GM12878 (cell line): ENCODE measurements at regions not wholly inside any gene's neighbourhood (a gene's known extent, or its start where the extent isn't known, plus 50 kb on each side); places are given as distances from the start of the nearest gene placed in this dataset.

ENCODE experiments used
- ATAC-seq: fragments of 200-7000 bp; cut with Tn5 transposase; 3 replicates; pipeline ENCODE4 v1.9.1; 2020; ENCODE audit warnings: mild to moderate bottlenecking, moderate library complexity
- BruUV-seq: library from RNA; stranded (reverse); fragments of 400-500 nt; replicated peaks from 2 replicates; lab custom pipeline; 2021; lab: Mats Ljungman, UMichigan
- CTCF ChIA-PET: fragments of 300-600 bp; sonication (Branson Sonifier 250); formaldehyde crosslinking; extraction: SDS; loops from one replicate; lab custom pipeline; 2021; ENCODE audit warnings: inconsistent platforms; lab: Yijun Ruan, JAX
- POLR2A ChIA-PET: fragments of 350-600 bp; formaldehyde crosslinking; extraction: SDS; loops from one replicate; lab custom pipeline; 2021; ENCODE audit warnings: inconsistent platforms; lab: Charles Lee
- RAD21 ChIA-PET: fragments of 300-600 bp; sonication (Branson Sonifier 250); formaldehyde crosslinking; loops from one replicate; lab custom pipeline; 2023; ENCODE audit warnings: antibody characterized with exemption; ENCODE audit not compliant: unreplicated experiment; lab: Charles Lee
- SMC1A ChIA-PET: fragments of 300-600 bp; sonication (Branson Sonifier 250); formaldehyde crosslinking; loops from one replicate; lab custom pipeline; 2023; ENCODE audit not compliant: unreplicated experiment, uncharacterized antibody; lab: Charles Lee
- DNase-seq: peaks from one replicate; pipeline ENCODE4 v3.0.0-alpha.2; 2011; ENCODE audit warnings: low read depth, low spot score
- FAIRE-seq: peaks from 3 replicates; lab custom pipeline; 2011; peaks lifted over from hg19 to GRCh38; lab: Jason Lieb, UNC
- H2AFZ ChIP-seq: 2 replicates; pipeline ENCODE4 v1.6.0; 2011; ENCODE audit warnings: low read depth, low read length, control low read depth; ENCODE audit not compliant: control insufficient read depth
- H3K27ac ChIP-seq: 2 replicates; pipeline ENCODE4 v1.5.1; 2011; ENCODE audit warnings: control low read depth; ENCODE audit not compliant: control insufficient read depth, insufficient read depth
- H3K27me3 ChIP-seq, 2 experiments: replicated peaks in 1 of 2; 2 replicates each; pipeline versions ENCODE4 v1.6.0 to v1.6.1; 2011; ENCODE audit warnings: low read length in 1 of 2; ENCODE audit not compliant: control insufficient read depth in 2 of 2, insufficient read depth in 2 of 2
- H3K36me3 ChIP-seq, 2 experiments: 2 replicates each; pipeline ENCODE4 v1.5.1; 2011; ENCODE audit warnings: low read length in 1 of 2; ENCODE audit not compliant: control insufficient read depth in 2 of 2, insufficient read depth in 2 of 2
- H3K4me1 ChIP-seq: 2 replicates; pipeline ENCODE4 v1.6.1; 2011; ENCODE audit warnings: mild to moderate bottlenecking, low read length, moderate library complexity, mixed read lengths; ENCODE audit not compliant: control insufficient read depth, insufficient read depth
- H3K4me2 ChIP-seq: 2 replicates; pipeline ENCODE4 v1.6.0; 2011; ENCODE audit warnings: control low read depth; ENCODE audit not compliant: control insufficient read depth, insufficient read depth
- H3K4me3 ChIP-seq: fragments of 200-600 bp; sonication (generic); 2 replicates; pipeline ENCODE4 v1.5.1; 2016
- H3K79me2 ChIP-seq: 2 replicates; pipeline ENCODE4 v1.6.0; 2011; ENCODE audit warnings: low read length; ENCODE audit not compliant: control insufficient read depth, insufficient read depth
- H3K9ac ChIP-seq: 2 replicates; pipeline ENCODE4 v1.8.0; 2011; ENCODE audit warnings: low read length, control low read depth, mixed read lengths; ENCODE audit not compliant: control insufficient read depth, insufficient read depth
- H3K9me3 ChIP-seq: replicated peaks from 3 replicates; pipeline ENCODE4 v1.5.1; 2011; ENCODE audit warnings: mild to moderate bottlenecking, low read length; ENCODE audit not compliant: control insufficient read depth, insufficient read depth
- H4K20me1 ChIP-seq: 2 replicates; pipeline ENCODE4 v1.6.0; 2011; ENCODE audit not compliant: control insufficient read depth, insufficient read depth
- ATF3 ChIP-seq: IDR thresholded peaks from 2 replicates; pipeline ENCODE4 v1.6.1; 2011; ENCODE audit warnings: low read depth, mild to moderate bottlenecking, low read length, moderate library complexity, borderline replicate concordance; ENCODE audit errors: extremely low read depth
- BMI1 ChIP-seq: fragments of 450-650 bp; IDR thresholded peaks from 2 replicates; pipeline ENCODE4 v1.6.1; 2016; ENCODE audit warnings: mild to moderate bottlenecking, moderate library complexity, borderline replicate concordance
- CHD2 ChIP-seq: IDR thresholded peaks from 2 replicates; pipeline ENCODE4 v1.6.1; 2011; ENCODE audit warnings: low read depth, low read length, improper control_type of control experiment, borderline replicate concordance
- E2F8 ChIP-seq: fragments of 450-650 bp; IDR thresholded peaks from 2 replicates; pipeline ENCODE4 v1.6.1; 2018; ENCODE audit warnings: mild to moderate bottlenecking, low read depth, moderate library complexity; ENCODE audit not compliant: partially characterized antibody
- FOS ChIP-seq: IDR thresholded peaks from 3 replicates; pipeline ENCODE4 v1.6.1; 2011; ENCODE audit warnings: borderline replicate concordance; ENCODE audit not compliant: insufficient read length; ENCODE audit errors: extremely low read depth
- GABPA ChIP-seq: IDR thresholded peaks from 2 replicates; pipeline ENCODE4 v1.6.1; 2014; ENCODE audit warnings: antibody characterized with exemption, low read depth, mild to moderate bottlenecking, inconsistent platforms
- GATAD2B ChIP-seq: fragments of 450-650 bp; conservative IDR thresholded peaks from 2 replicates; pipeline ENCODE4 v1.6.1; 2017; ENCODE audit warnings: low read depth, mild to moderate bottlenecking, moderate library complexity
- IRF3 ChIP-seq: fragments of 450-650 bp; IDR thresholded peaks from 2 replicates; pipeline ENCODE4 v1.6.1; 2014; ENCODE audit warnings: mild to moderate bottlenecking
- IRF4 ChIP-seq: IDR thresholded peaks from 2 replicates; pipeline ENCODE4 v1.6.1; 2011; ENCODE audit warnings: low read depth, low read length
- NR2C1 ChIP-seq: fragments of 450-650 bp; IDR thresholded peaks from 2 replicates; pipeline ENCODE4 v1.6.1; 2017; ENCODE audit warnings: antibody characterized with exemption, mild to moderate bottlenecking, moderate library complexity
- NR2F1 ChIP-seq: fragments of 450-650 bp; conservative IDR thresholded peaks from 2 replicates; pipeline ENCODE4 v1.6.1; 2017; ENCODE audit warnings: mild to moderate bottlenecking
- PML ChIP-seq: IDR thresholded peaks from 2 replicates; pipeline ENCODE4 v1.6.1; 2012; ENCODE audit warnings: low read length, inconsistent platforms
- RELB ChIP-seq: fragments of 450-650 bp; IDR thresholded peaks from 2 replicates; pipeline ENCODE4 v1.6.1; 2017; ENCODE audit warnings: low read depth, mild to moderate bottlenecking, moderate library complexity
- SIX5 ChIP-seq: IDR thresholded peaks from 2 replicates; pipeline ENCODE4 v1.6.1; 2011; ENCODE audit warnings: mild to moderate bottlenecking, low read depth, low read length, moderate library complexity; ENCODE audit not compliant: severe bottlenecking
- SREBF2 ChIP-seq: IDR thresholded peaks from 2 replicates; pipeline ENCODE4 v1.6.1; 2012; ENCODE audit warnings: mild to moderate bottlenecking, low read length
- STAT3 ChIP-seq: IDR thresholded peaks from 2 replicates; pipeline ENCODE4 v1.6.1; 2011; ENCODE audit warnings: low read depth, low read length, improper control_type of control experiment
- WRNIP1 ChIP-seq: IDR thresholded peaks from 2 replicates; pipeline ENCODE4 v1.6.1; 2011; ENCODE audit warnings: low read depth, low read length, improper control_type of control experiment, borderline replicate concordance
- ZNF274 ChIP-seq: IDR thresholded peaks from one replicate; pipeline ENCODE4 v1.8.0; 2011; ENCODE audit not compliant: insufficient read length, insufficient read depth
- ZNF384 ChIP-seq: IDR thresholded peaks from 2 replicates; pipeline ENCODE4 v1.6.1; 2012; ENCODE audit warnings: low read depth, mild to moderate bottlenecking, low read length, improper control_type of control experiment, borderline replicate concordance
- whole genome bisulfite sequencing: methylation state at CpG from one replicate; pipeline ENCODE4 v1.1.6; 2016; ENCODE audit warnings: low lambda C conversion rate; ENCODE audit not compliant: insufficient replicate concordance, insufficient coverage; ENCODE audit errors: missing lambda C conversion rate; 5-methylcytosine and 5-hydroxymethylcytosine counted together
- in situ Hi-C: fragments of 300-500 bp; cut with MboI; formaldehyde crosslinking; loops from 9 replicates; pipeline ENCODE4 v1.14.3; 2018; ENCODE audit warnings: mixed read lengths
- intact Hi-C: fragments of 100-400 bp; cut with micrococcal nuclease; formaldehyde crosslinking; loops from one replicate; pipeline ENCODE4 v1.14.2; 2022; ENCODE audit not compliant: unreplicated experiment

- H3K4me1 ChIP-seq, result no peaks in the 10 kb centered on the region
- H3K4me3 ChIP-seq, result no peak overlapping the region
- no peak overlapping the region for H3K27ac ChIP-seq
- DNase-seq, result no peak
- RAD21 ChIA-PET, result no interaction called here
- H3K4me2 ChIP-seq, result no peak overlapping the region
- CTCF ChIA-PET, result no interaction called here
- H4K20me1 ChIP-seq, result no peaks in the 10 kb centered on the region
- H3K36me3 ChIP-seq, result no peaks in the 10 kb centered on the region
- no TSS peak for BruUV-seq
- H3K27me3 ChIP-seq, result no peaks in the 10 kb centered on the region
- POLR2A ChIA-PET, result no interaction called here
- TF ChIP-seq FOS (no peak), NR2F1 (no peak), GATAD2B (no peak), ZNF274 (no peak), PML (no peak), CHD2 (no peak), IRF3 (no peak), BMI1 (no peak), RELB (no peak), STAT3 (no peak), SREBF2 (no peak), GABPA (no peak), ATF3 (no peak), IRF4 (no peak), NR2C1 (no peak), SIX5 (no peak), E2F8 (no peak), WRNIP1 (no peak), ZNF384 (no peak)
- TF ChIP-seq, all 136 proteins: peak for 0
- intact Hi-C loops, result no loop called here
- SMC1A ChIA-PET, result no interaction called here
- 17% methylated on average over 3 of the region's 3 CpGs for WGBS
- Histone ChIP-seq H3K9me3 (no peaks in the 10 kb centered on the region), H2AFZ (no peak overlapping the region), H3K79me2 (no peaks in the 10 kb centered on the region), H3K9ac (no peak overlapping the region)
- in situ Hi-C loops, result no loop called here
- FAIRE-seq (no peak), ATAC-seq (no peak)
These were observed 452.3 kb upstream of the RORB start for GRCh38 chr9:74044844-74045243.
